NCI-H1417 treated with DMSO at 0.1 percent for 48 hours (cell line): ENCODE measurements at regions not wholly inside any gene's neighbourhood (a gene's known extent, or its start where the extent isn't known, plus 50 kb on each side); places are given as distances from the start of the nearest gene placed in this dataset.
"Not testable (repeated sequence)": the region's sequence is repeated elsewhere in the genome, so short reads cannot be mapped to it uniquely, and the experiment has no call there.

ENCODE experiments used
- DNase-seq: peaks from one replicate; lab custom pipeline; 2025; lab: John Stamatoyannopoulos, UW

- no peak for DNase-seq
Measured at GRCh38 chr2:182477774-182478173, 50.9 kb upstream of the PDE1A start.

GRCh38 chr2:182481676-182482075, 54.8 kb upstream of the PDE1A start:
- DNase-seq, result no peak

GRCh38 chr2:182482511-182482910, 55.7 kb upstream of the PDE1A start:
- DNase-seq, result no peak

GRCh38 chr2:182496596-182496995, 69.8 kb upstream of the PDE1A start:
- DNase-seq, result no peak

GRCh38 chr2:182499706-182500470, 73.1 kb upstream of the PDE1A start:
- DNase-seq, result no peak

- no peak for DNase-seq
Measured at GRCh38 chr2:182503886-182504285, 77.0 kb upstream of the PDE1A start.

- DNase-seq, result no peak
Measured at GRCh38 chr2:182504903-182505302, 78.1 kb upstream of the PDE1A start.

- no peak for DNase-seq
Measured at GRCh38 chr2:182506606-182507005, 79.8 kb upstream of the PDE1A start.

GRCh38 chr2:182508583-182508982, 81.7 kb upstream of the PDE1A start:
- DNase-seq, result not testable (repeated sequence)

- no peak for DNase-seq
Measured at GRCh38 chr2:182509216-182509615, 82.4 kb upstream of the PDE1A start.

GRCh38 chr2:182521453-182522404, 94.9 kb upstream of the PDE1A start:
- DNase-seq, result peak; percentile 42

GRCh38 chr2:182522405-182522896, 95.6 kb upstream of the PDE1A start:
- DNase-seq, result peak; percentile 81

- peak; percentile 81 for DNase-seq
Measured at GRCh38 chr2:182522972-182523473, 96.2 kb upstream of the PDE1A start.

GRCh38 chr2:182530636-182531035, 103.8 kb upstream of the PDE1A start:
- DNase-seq, result no peak

GRCh38 chr2:182540252-182540651, 113.4 kb upstream of the PDE1A start:
- DNase-seq, result no peak

- DNase-seq, result no peak
Measured at GRCh38 chr2:182541268-182541667, 114.4 kb upstream of the PDE1A start.

- no peak for DNase-seq
Measured at GRCh38 chr2:182542501-182543258, 115.8 kb upstream of the PDE1A start.

- no peak for DNase-seq
Measured at GRCh38 chr2:182543741-182544525, 117.1 kb upstream of the PDE1A start.

GRCh38 chr2:182545420-182546167, 118.8 kb upstream of the PDE1A start:
- DNase-seq, result no peak
